ENCODE measurements at regions not wholly inside any gene's neighbourhood (a gene's known extent, or its start where the extent isn't known, plus 50 kb on each side); places are given as distances from the start of the nearest gene placed in this dataset.

- Histone ChIP-seq H2AK9ac (replicated peaks; ENCODE audit: low read depth, low read length, poor library complexity) (no peak overlapping the region), H3K18ac (ENCODE audit: low read depth, low read length) (no peak overlapping the region), H4K20me1 (ENCODE audit: insufficient read depth, low read length) (no peaks in the 10 kb centered on the region), H3K9me3 (ENCODE audit: control insufficient read depth, insufficient read depth, low read length) (peaks cover 4% of the 10 kb centered on the region), H2AFZ (replicated peaks; ENCODE audit: low read length, poor library complexity) (no peak overlapping the region), H3K9me1 (ENCODE audit: insufficient read depth, low read length) (no peaks in the 10 kb centered on the region), H3K36me3 (ENCODE audit: control insufficient read depth, insufficient read depth, low read length) (no peaks in the 10 kb centered on the region), H3K79me1 (ENCODE audit: low read depth in 1 of 2, low read length in 2 of 2) (no peaks in the 10 kb centered on the region), H4K8ac (ENCODE audit: low read depth in 2 of 2, low read length in 2 of 2) (no peak overlapping the region), H2BK5ac (ENCODE audit: low read depth, low read length, poor library complexity, severe bottlenecking) (no peak overlapping the region), H2BK120ac (ENCODE audit: low read depth, low read length) (no peak overlapping the region), H3K14ac (replicated peaks; ENCODE audit: low read depth, low read length) (no peak overlapping the region), H3K4me2 (ENCODE audit: low read depth, low read length) (no peak overlapping the region), H3K27me3 (ENCODE audit: control insufficient read depth, insufficient read depth, low read length) (no peaks in the 10 kb centered on the region), H4K91ac (ENCODE audit: insufficient read depth, low read depth, low read length) (no peak overlapping the region), H2BK20ac (ENCODE audit: low read depth, low read length) (no peak overlapping the region), H3K4me3 (ENCODE audit: insufficient read depth, low read depth, low read length) (no peak overlapping the region), H4K5ac (ENCODE audit: low read depth, low read length) (no peak overlapping the region), H3K56ac (ENCODE audit: extremely low read depth, insufficient read depth, low read length) (no peak overlapping the region), H2BK15ac (ENCODE audit: low read depth, low read length) (no peak overlapping the region), H3K23ac (ENCODE audit: low read depth, low read length) (no peak overlapping the region), H2AK5ac (ENCODE audit: low read depth, low read length) (no peak overlapping the region), H3K4ac (ENCODE audit: low read depth, low read length) (no peak overlapping the region), H3K27ac (ENCODE audit: insufficient read depth, low read length) (no peak overlapping the region), H3K9ac (ENCODE audit: low read depth, low read length) (no peak overlapping the region), H3K4me1 (ENCODE audit: control insufficient read depth, insufficient read depth, low read length) (no peaks in the 10 kb centered on the region)
- ChIA-PET CTCF (no interaction called here), POLR2A (ENCODE audit: unreplicated experiment) (no interaction called here)
- TF ChIP-seq SMC3 (IDR thresholded peaks at IDR 0.05; ENCODE audit: low read depth, low read length) (no peak), RCOR1 (IDR thresholded peaks at IDR 0.05; ENCODE audit: insufficient replicate concordance, low read length) (no peak)
- no peak for DNase-seq
- no peak for ATAC-seq (ENCODE audit: low read depth)
- dilution Hi-C loops (cut with HindIII; ENCODE audit: low sequenced_read_pairs, unreplicated experiment) (no loop called here), in situ Hi-C loops (cut with MboI; ENCODE audit: low sequenced_read_pairs) (no loop called here), intact Hi-C loops (cut with micrococcal nuclease) (no loop called here)
- no CpG with 5 or more reads among the region's 1 CpG for WGBS, 2 experiments (ENCODE audit: extremely low coverage in 2 of 2, insufficient read length in 1 of 2)
- BruUV-seq (replicated peaks): no TSS peak
Measured at GRCh38 chr4:178745203-178745602, 1303.0 kb upstream of the AGA start.

Data from IMR-90 (cell line).